ENCODE measurements at regions not wholly inside any gene's neighbourhood (a gene's known extent, or its start where the extent isn't known, plus 50 kb on each side); places are given as distances from the start of the nearest gene placed in this dataset.

GRCh38 chr12:71005166-71005565, 84.6 kb upstream of the PTPRR start:
- TF ChIP-seq CTCF (conservative IDR thresholded peaks at IDR 0.05): no peak
- H3K27me3 ChIP-seq (ENCODE audit: insufficient read depth, low read length): no peaks in the 10 kb centered on the region

More at GRCh38 chr12:71005166-71005565, 84.6 kb upstream of the PTPRR start:
- Histone ChIP-seq H3K56ac (ENCODE audit: insufficient read length, low read depth, low read length) (no peak overlapping the region), H4K5ac (ENCODE audit: insufficient read length, low read depth, low read length) (no peak overlapping the region), H3K27ac (ENCODE audit: insufficient read length, low read depth, low read length) (no peak overlapping the region), H3K4ac (ENCODE audit: low read depth, low read length) (no peak overlapping the region), H2BK5ac (ENCODE audit: insufficient read length, low read length) (no peak overlapping the region), H3K9ac (ENCODE audit: extremely low read depth, insufficient read length, low read length) (no peak overlapping the region), H3K14ac (ENCODE audit: insufficient read depth, low read length) (no peak overlapping the region), H4K20me1 (ENCODE audit: control insufficient read depth, insufficient read depth, insufficient read length) (no peaks in the 10 kb centered on the region), H3K79me1 (ENCODE audit: insufficient read depth, low read depth, low read length, poor library complexity, severe bottlenecking) (no peaks in the 10 kb centered on the region), H2BK15ac (ENCODE audit: low read depth, low read length) (no peak overlapping the region), H2BK20ac (ENCODE audit: low read depth, low read length, poor library complexity, severe bottlenecking) (no peak overlapping the region), H3K9me3 (ENCODE audit: control insufficient read depth, low read depth, low read length) (no peaks in the 10 kb centered on the region), H3K4me1 (ENCODE audit: insufficient read depth, low read length) (no peaks in the 10 kb centered on the region), H3K4me2 (ENCODE audit: insufficient read depth, insufficient read length, low read length) (no peak overlapping the region), H3K18ac (ENCODE audit: insufficient read length, low read depth, low read length) (no peak overlapping the region), H2BK12ac (ENCODE audit: insufficient read length, low read depth, low read length) (no peak overlapping the region), H3K23me2 (ENCODE audit: insufficient read length, low read depth, low read length, poor library complexity, severe bottlenecking) (no peaks in the 10 kb centered on the region), H2AFZ (ENCODE audit: low read length) (no peak overlapping the region), H2BK120ac (ENCODE audit: low read depth, low read length, poor library complexity, severe bottlenecking) (no peak overlapping the region), H3K23ac (ENCODE audit: insufficient read length, low read depth, low read length) (no peak overlapping the region), H2AK5ac (ENCODE audit: insufficient read length, low read length) (no peak overlapping the region), H4K91ac (ENCODE audit: insufficient read length, low read depth, low read length) (no peak overlapping the region), H3T11ph (ENCODE audit: low read length) (no peak overlapping the region), H3K79me2 (ENCODE audit: insufficient read depth, low read length) (no peaks in the 10 kb centered on the region), H4K8ac (replicated peaks; ENCODE audit: insufficient read length, low read depth, low read length) (no peak overlapping the region)
- Mint-ChIP-seq H3K27me3 (ENCODE audit: low read depth) (no peaks in the 10 kb centered on the region), H3K36me3 (ENCODE audit: insufficient read depth in 1 of 3, low read depth in 3 of 3) (no peaks in the 10 kb centered on the region), H3K4me1 (peaks cover 0 to under 1% of the 10 kb centered on the region in 2 experiments; a peak in 1 of 4 replicates), H3K4me3 (no peak overlapping the region), H3K9me3 (no peaks in the 10 kb centered on the region; a peak in 1 of 5 replicates), H3K27ac (no peak overlapping the region)
- no CpG with 5 or more reads among the region's 3 CpGs for WGBS (ENCODE audit: extremely low coverage, insufficient read length, low lambda C conversion rate)
- DNase-seq: no peak

All from H9 (cell line).